ENCODE measurements at regions not wholly inside any gene's neighbourhood (a gene's known extent, or its start where the extent isn't known, plus 50 kb on each side); places are given as distances from the start of the nearest gene placed in this dataset.

DNA sequence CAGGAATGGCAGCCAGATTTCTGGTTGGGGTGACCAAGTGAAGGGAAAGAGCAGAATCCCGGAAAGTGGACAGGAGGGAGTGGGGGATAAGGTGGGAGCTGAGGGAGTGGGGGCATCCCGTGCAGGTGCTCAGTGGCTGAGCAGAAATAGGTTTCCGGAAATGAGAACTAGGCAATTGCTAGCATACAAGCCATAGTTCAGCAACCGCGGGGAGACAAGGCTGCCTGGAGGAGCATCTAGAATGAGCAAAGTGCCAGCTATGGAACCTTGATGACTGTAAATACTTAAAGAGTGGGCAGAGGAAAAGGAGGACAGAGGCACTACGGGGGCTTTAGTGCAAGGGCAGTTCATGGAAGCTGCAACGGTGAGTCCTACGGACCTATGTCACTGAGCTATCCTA, 220.2 kb downstream of the BCL11A start:
- Histone ChIP-seq H3K27ac (no peak overlapping the region), H3K4me3 (no peak overlapping the region), H3K9me3 (no peaks in the 10 kb centered on the region), H3K27me3 (no peaks in the 10 kb centered on the region), H3K36me3 (no peaks in the 10 kb centered on the region), H3K9ac (no peak overlapping the region), H4K20me1 (no peaks in the 10 kb centered on the region), H3K4me2 (no peak overlapping the region), H3K4me1 (peaks cover 14% of the 10 kb centered on the region)
- TF ChIP-seq Cebpa-rat (IDR thresholded peaks at IDR 0.05) = no peak

DNA sequence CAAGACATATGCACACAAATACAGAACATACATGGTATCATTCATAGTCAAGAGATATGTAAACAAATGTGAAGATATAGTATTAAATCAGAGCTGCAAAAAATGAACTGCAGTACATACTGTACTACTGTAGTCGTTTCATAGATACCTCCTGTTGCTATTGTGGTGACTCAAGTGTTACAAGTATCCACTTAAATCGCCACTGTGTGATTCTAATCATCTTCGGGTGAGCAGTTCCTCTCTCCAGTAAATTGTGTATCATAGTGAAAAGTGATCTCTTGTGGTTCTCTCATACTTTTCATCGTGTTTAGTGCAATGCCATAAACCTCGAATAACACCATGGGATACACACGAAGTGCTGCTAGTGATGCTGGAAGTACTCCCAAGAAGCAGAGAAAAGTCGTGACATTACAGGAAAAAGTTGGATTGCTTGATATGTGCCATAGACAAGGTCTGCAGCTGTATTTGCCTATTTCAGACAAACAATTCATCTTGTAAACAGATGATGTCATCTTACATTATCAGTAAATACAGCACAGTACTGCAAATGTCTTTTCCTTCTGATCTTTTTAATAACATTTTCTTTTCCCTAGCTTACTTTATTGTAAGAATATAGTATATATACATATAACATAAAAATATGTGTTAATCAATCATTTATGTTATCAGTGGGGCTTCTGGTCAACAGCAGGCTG, 222.2 kb downstream of the BCL11A start:
- Histone ChIP-seq H3K27me3 (no peaks in the 10 kb centered on the region), H3K4me2 (no peak overlapping the region), H3K9ac (no peak overlapping the region), H3K9me3 (peaks cover 13% of the 10 kb centered on the region; the same call in 1 of the 2 replicates), H3K4me1 (peaks cover 3% of the 10 kb centered on the region; the same call in 1 of the 2 replicates), H4K20me1 (no peaks in the 10 kb centered on the region), H3K36me3 (no peaks in the 10 kb centered on the region), H3K27ac (no peak overlapping the region), H3K4me3 (no peak overlapping the region)
- TF ChIP-seq Cebpa-rat (IDR thresholded peaks at IDR 0.05) = no peak

- Histone ChIP-seq H3K27ac (no peak overlapping the region), H3K27me3 (no peaks in the 10 kb centered on the region), H3K4me3 (no peak overlapping the region), H3K36me3 (no peaks in the 10 kb centered on the region), H3K4me1 (peaks cover 1% of the 10 kb centered on the region), H4K20me1 (no peaks in the 10 kb centered on the region), H3K9ac (no peak overlapping the region), H3K4me2 (no peak overlapping the region), H3K9me3 (peaks cover 29% of the 10 kb centered on the region)
- no peak for TF ChIP-seq Cebpa-rat (IDR thresholded peaks at IDR 0.05)
Measured at GRCh38 chr2:60329225-60329624, 224.2 kb downstream of the BCL11A start.

GRCh38 chr2:60324536-60324935, 228.9 kb downstream of the BCL11A start:
- Histone ChIP-seq H3K4me3 (no peak overlapping the region), H3K27me3 (no peaks in the 10 kb centered on the region), H3K9ac (no peak overlapping the region), H3K27ac (no peak overlapping the region), H3K4me1 (peaks cover 8% of the 10 kb centered on the region), H3K4me2 (no peak overlapping the region), H4K20me1 (no peaks in the 10 kb centered on the region), H3K36me3 (no peaks in the 10 kb centered on the region), H3K9me3 (peaks cover 29% of the 10 kb centered on the region)
- TF ChIP-seq Cebpa-rat (IDR thresholded peaks at IDR 0.05) = no peak

DNA sequence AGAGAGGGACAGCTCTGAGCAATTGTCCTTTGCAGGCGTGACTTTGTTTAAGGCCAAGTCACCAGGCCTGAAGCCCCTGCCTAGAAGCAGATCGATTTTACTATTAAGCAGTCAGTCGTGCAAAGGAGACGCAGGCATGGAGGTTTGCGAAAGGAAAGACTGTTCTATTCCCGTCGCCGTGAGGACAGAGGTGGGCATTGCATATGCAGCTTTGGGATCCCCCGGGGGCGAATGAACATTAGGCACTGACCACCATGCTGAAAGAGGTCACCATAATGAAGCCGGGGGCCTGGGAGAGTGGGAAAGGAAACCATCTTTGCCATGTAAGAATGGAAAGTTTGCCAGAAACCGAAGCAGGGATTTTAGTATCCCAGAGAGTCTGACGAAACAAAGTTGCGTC, 231.6 kb downstream of the BCL11A start:
- TF ChIP-seq Cebpa-rat (IDR thresholded peaks at IDR 0.05) = no peak
- H3K4me2 ChIP-seq = no peak overlapping the region
- no peaks in the 10 kb centered on the region for H4K20me1 ChIP-seq
- H3K27me3 ChIP-seq = no peaks in the 10 kb centered on the region
- H3K27ac ChIP-seq = no peak overlapping the region
- no peak overlapping the region for H3K9ac ChIP-seq
- H3K36me3 ChIP-seq = no peaks in the 10 kb centered on the region
- no peak overlapping the region for H3K4me3 ChIP-seq
- peaks cover 21% of the 10 kb centered on the region for H3K9me3 ChIP-seq
- H3K4me1 ChIP-seq = peaks cover 8% of the 10 kb centered on the region

GRCh38 chr2:60320724-60321123, 232.7 kb downstream of the BCL11A start:
- H3K9ac ChIP-seq = no peak overlapping the region
- peaks cover 10% of the 10 kb centered on the region for H3K9me3 ChIP-seq
- H4K20me1 ChIP-seq = no peaks in the 10 kb centered on the region
- no peak for TF ChIP-seq Cebpa-rat (IDR thresholded peaks at IDR 0.05)
- H3K4me2 ChIP-seq = no peak overlapping the region
- peaks cover 8% of the 10 kb centered on the region for H3K4me1 ChIP-seq
- H3K36me3 ChIP-seq = no peaks in the 10 kb centered on the region
- H3K27ac ChIP-seq = no peak overlapping the region
- H3K27me3 ChIP-seq = no peaks in the 10 kb centered on the region
- H3K4me3 ChIP-seq = no peak overlapping the region

DNA sequence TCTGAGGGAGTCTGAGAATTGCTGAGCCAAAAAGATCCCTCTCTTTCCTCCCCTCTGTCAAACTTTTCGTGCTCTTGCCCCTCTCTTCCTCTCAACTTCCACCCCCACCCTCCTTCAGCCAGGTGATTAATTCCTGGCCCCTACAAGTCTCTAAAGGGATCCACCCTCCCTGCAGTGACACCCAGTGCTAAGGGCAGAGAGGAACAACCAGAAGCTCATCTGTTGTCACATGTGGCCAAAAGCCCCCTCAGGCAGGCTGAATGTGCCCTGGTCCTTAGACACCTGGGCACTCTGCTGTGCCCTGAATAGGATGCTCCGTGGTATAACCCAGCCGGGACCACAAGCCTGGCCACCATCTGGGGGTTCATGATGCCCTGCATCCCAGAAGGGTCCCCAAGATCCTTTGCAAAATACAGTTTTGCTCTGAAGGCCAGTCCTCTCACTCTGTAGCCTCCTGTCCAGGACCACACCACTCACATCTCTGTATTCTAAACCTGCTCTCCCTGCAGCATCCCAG, 234.4 kb downstream of the BCL11A start:
- no peaks in the 10 kb centered on the region for H3K36me3 ChIP-seq
- H3K4me3 ChIP-seq = no peak overlapping the region
- peaks cover 5% of the 10 kb centered on the region for H3K4me1 ChIP-seq
- H3K27me3 ChIP-seq = no peaks in the 10 kb centered on the region
- no peak overlapping the region for H3K9ac ChIP-seq
- no peaks in the 10 kb centered on the region for H3K9me3 ChIP-seq
- no peaks in the 10 kb centered on the region for H4K20me1 ChIP-seq
- no peak overlapping the region for H3K4me2 ChIP-seq
- no peak for TF ChIP-seq Cebpa-rat (IDR thresholded peaks at IDR 0.05)
- no peak overlapping the region for H3K27ac ChIP-seq

DNA sequence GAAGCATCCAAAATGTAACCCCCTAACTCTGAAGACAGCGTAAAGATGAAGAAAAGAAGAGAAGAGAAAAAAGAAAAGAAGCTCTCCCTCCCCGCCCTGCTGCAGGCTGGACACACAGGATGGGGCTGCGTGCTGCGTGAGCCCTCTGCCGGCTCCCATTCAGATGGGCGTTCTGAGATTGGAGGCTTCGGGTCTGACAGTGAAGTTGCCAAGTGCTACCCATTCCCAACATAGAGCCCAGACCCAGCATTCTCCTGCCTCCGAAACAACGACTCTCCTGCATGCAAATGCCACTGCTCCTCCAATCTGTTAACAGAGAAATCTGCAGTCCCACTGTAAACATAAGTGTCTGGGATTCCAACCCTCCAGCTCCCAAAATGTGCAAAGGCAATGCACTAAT, 234.9 kb downstream of the BCL11A start:
- H3K4me2 ChIP-seq = no peak overlapping the region
- no peak overlapping the region for H3K27ac ChIP-seq

DNA sequence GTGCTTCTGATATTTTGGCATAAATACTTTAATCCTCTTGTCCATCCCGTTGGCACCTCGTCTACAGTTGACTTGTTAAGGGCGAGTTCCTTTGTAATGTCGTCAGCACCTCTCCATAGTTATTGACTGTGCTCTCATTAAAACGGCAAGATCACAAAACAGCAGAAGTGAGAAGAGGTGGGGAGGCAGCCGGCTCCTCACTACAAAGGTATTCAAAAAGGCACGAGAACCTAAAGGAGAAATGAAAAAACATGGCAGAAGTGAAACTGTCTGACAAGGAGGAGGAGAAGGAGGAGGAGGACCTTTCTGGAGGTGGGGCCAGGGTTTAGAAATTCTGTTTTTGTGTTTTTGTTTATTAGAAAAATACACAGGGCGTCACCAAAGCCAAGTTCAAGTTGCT, 235.6 kb downstream of the BCL11A start:
- Histone ChIP-seq H3K9me3 (no peaks in the 10 kb centered on the region), H3K9ac (no peak overlapping the region), H3K4me2 (no peak overlapping the region), H3K27ac (no peak overlapping the region), H3K4me3 (no peak overlapping the region), H4K20me1 (no peaks in the 10 kb centered on the region), H3K36me3 (no peaks in the 10 kb centered on the region), H3K4me1 (no peaks in the 10 kb centered on the region), H3K27me3 (no peaks in the 10 kb centered on the region)
- TF ChIP-seq Cebpa-rat (IDR thresholded peaks at IDR 0.05) = no peak

More for the DNA sequence above, 234.9 kb downstream of the BCL11A start:
- no peak for TF ChIP-seq Cebpa-rat (IDR thresholded peaks at IDR 0.05)
- no peak overlapping the region for H3K4me3 ChIP-seq
- H3K9me3 ChIP-seq = no peaks in the 10 kb centered on the region
- no peaks in the 10 kb centered on the region for H3K4me1 ChIP-seq
- H3K27me3 ChIP-seq = no peaks in the 10 kb centered on the region
- no peaks in the 10 kb centered on the region for H3K36me3 ChIP-seq
- no peaks in the 10 kb centered on the region for H4K20me1 ChIP-seq
- H3K9ac ChIP-seq = no peak overlapping the region

DNA sequence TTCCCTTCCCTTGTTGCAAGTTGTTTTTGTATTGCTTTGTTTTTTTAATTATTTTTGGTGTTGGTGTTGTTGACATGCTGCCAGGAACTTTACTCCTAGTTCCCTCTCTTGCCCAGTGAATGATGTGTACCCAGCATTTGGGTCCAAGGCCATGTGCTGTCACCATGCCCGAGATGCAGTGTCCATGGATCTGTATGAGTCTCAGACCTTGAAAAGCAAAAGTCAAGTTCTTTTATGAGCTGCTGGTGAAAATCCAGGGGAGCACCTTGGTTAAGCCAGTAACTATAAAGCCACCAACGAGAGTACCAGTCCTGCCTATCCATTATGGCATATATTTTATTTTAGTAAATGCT, 236.4 kb downstream of the BCL11A start:
- Histone ChIP-seq H3K9ac (no peak overlapping the region), H3K4me1 (no peaks in the 10 kb centered on the region), H3K27ac (no peak overlapping the region), H3K36me3 (no peaks in the 10 kb centered on the region), H3K9me3 (no peaks in the 10 kb centered on the region), H3K27me3 (no peaks in the 10 kb centered on the region), H3K4me3 (no peak overlapping the region), H3K4me2 (no peak overlapping the region), H4K20me1 (no peaks in the 10 kb centered on the region)
- no peak for TF ChIP-seq Cebpa-rat (IDR thresholded peaks at IDR 0.05)
